Lower lobe of right lung (tissue), 2 donors: ENCODE measurements at regions not wholly inside any gene's neighbourhood (a gene's known extent, or its start where the extent isn't known, plus 50 kb on each side); places are given as distances from the start of the nearest gene placed in this dataset.
A peak's percentile ranks its signal among the peaks of the same experiment; 100 is the strongest.

ENCODE experiments used
- ATAC-seq, 2 donors: fragments of 200-7000 bp; cut with Tn5 transposase; one replicate each; pipeline ENCODE4 v1.9.1; 2020 to 2022; ENCODE audit warnings: mild to moderate bottlenecking in 2 of 2, moderate library complexity in 2 of 2
- DNase-seq: peaks from one replicate; pipeline ENCODE4 v3.0.0-alpha.2; 2020
- H3K27ac ChIP-seq: fragments of 200-600 bp; one replicate; pipeline ENCODE4 v1.8.0; 2022
- H3K27me3 ChIP-seq: fragments of 200-600 bp; one replicate; pipeline ENCODE4 v1.8.0; 2022; ENCODE audit warnings: low read depth
- H3K36me3 ChIP-seq: fragments of 200-600 bp; one replicate; pipeline ENCODE4 v1.8.0; 2022; ENCODE audit warnings: mild to moderate bottlenecking
- H3K4me1 ChIP-seq: fragments of 200-600 bp; one replicate; pipeline ENCODE4 v1.8.0; 2022
- H3K4me3 ChIP-seq: fragments of 200-600 bp; one replicate; pipeline ENCODE4 v1.8.0; 2022; ENCODE audit warnings: mild to moderate bottlenecking
- H3K9me3 ChIP-seq: fragments of 200-600 bp; one replicate; pipeline ENCODE4 v1.8.0; 2022
- intact Hi-C: fragments of 100-400 bp; cut with DNase I; formaldehyde crosslinking; loops from one replicate; pipeline ENCODE4 v1.11.0; 2022
- TF ChIP-seq, protein P1 (sequence below): fragments of 200-600 bp; IDR thresholded peaks from one replicate; pipeline ENCODE4 v1.8.0; 2022; ENCODE audit warnings: antibody characterized with exemption, mild to moderate bottlenecking
- donor health status: DM: no; HTN: yes; CAD: no; lungs with severe emphysema.

- intact Hi-C loops, result loop anchor here (5.0 kb wide), 1 partner anchor 68 kb away; no protein-coding TSS in a partner anchor
- no peak for ATAC-seq
- no peaks in the 10 kb centered on the region for H3K4me1 ChIP-seq
- TF ChIP-seq, protein P1, sequence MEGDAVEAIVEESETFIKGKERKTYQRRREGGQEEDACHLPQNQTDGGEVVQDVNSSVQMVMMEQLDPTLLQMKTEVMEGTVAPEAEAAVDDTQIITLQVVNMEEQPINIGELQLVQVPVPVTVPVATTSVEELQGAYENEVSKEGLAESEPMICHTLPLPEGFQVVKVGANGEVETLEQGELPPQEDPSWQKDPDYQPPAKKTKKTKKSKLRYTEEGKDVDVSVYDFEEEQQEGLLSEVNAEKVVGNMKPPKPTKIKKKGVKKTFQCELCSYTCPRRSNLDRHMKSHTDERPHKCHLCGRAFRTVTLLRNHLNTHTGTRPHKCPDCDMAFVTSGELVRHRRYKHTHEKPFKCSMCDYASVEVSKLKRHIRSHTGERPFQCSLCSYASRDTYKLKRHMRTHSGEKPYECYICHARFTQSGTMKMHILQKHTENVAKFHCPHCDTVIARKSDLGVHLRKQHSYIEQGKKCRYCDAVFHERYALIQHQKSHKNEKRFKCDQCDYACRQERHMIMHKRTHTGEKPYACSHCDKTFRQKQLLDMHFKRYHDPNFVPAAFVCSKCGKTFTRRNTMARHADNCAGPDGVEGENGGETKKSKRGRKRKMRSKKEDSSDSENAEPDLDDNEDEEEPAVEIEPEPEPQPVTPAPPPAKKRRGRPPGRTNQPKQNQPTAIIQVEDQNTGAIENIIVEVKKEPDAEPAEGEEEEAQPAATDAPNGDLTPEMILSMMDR, result no peak
- no peak overlapping the region for H3K4me3 ChIP-seq
- no peaks in the 10 kb centered on the region for H3K27me3 ChIP-seq
- no peak for DNase-seq
- H3K36me3 ChIP-seq, result no peaks in the 10 kb centered on the region
- H3K9me3 ChIP-seq, result no peaks in the 10 kb centered on the region
- no peak overlapping the region for H3K27ac ChIP-seq
Observed at GRCh38 chr2:136219963-136220362, 102.0 kb upstream of the CXCR4 start.

DNA sequence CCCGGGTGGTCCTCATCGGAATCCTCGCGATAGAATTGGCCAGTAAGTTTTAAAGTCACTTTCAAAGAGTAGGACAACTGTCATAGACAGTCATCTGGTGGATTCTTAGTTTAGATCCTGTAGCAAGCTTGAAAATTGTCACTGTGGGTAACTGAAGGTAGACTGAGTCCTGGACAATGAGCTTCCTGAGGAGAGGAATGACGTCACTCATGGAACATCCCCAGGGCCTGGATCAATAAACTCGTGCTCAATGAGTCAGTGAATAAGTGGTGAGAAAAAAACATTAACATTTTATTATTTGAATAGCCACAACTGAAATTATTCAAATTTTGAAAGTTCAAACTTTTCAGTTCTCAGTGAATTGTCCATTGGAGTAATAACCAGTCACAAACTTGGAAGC lies 101.4 kb upstream of the CXCR4 start:
- Histone ChIP-seq H3K27ac (no peak overlapping the region), H3K4me3 (no peak overlapping the region), H3K27me3 (no peaks in the 10 kb centered on the region), H3K4me1 (peaks cover 3% of the 10 kb centered on the region), H3K36me3 (no peaks in the 10 kb centered on the region), H3K9me3 (no peaks in the 10 kb centered on the region)
- no peak for ATAC-seq
- intact Hi-C loops, result loop anchor here (5.0 kb wide), 1 partner anchor 67 kb away; no protein-coding TSS in a partner anchor
- no peak for DNase-seq
- TF ChIP-seq, protein P1, result no peak

GRCh38 chr2:136217996-136218395 lies 100.0 kb upstream of the CXCR4 start:
- Histone ChIP-seq H3K27me3 (no peaks in the 10 kb centered on the region), H3K4me1 (peaks cover 12% of the 10 kb centered on the region), H3K9me3 (no peaks in the 10 kb centered on the region), H3K36me3 (no peaks in the 10 kb centered on the region), H3K4me3 (no peak overlapping the region), H3K27ac (no peak overlapping the region)
- no peak for ATAC-seq
- DNase-seq, result no peak
- TF ChIP-seq, protein P1, result no peak
- intact Hi-C loops, result loop anchor here (5.0 kb wide), 1 partner anchor 66 kb away; no protein-coding TSS in a partner anchor

GRCh38 chr2:136215908-136216472 lies 98.0 kb upstream of the CXCR4 start:
- Histone ChIP-seq H3K9me3 (no peaks in the 10 kb centered on the region), H3K27ac (no peak overlapping the region), H3K4me3 (no peak overlapping the region), H3K27me3 (no peaks in the 10 kb centered on the region), H3K36me3 (no peaks in the 10 kb centered on the region), H3K4me1 (peaks cover 12% of the 10 kb centered on the region)
- TF ChIP-seq, protein P1, result no peak
- DNase-seq (no peak), ATAC-seq (peak; percentile 48 to 52)
- intact Hi-C loops, result loop anchor here (5.0 kb wide), 1 partner anchor 64 kb away; no protein-coding TSS in a partner anchor

GRCh38 chr2:136215449-136215848 lies 97.5 kb upstream of the CXCR4 start:
- ATAC-seq (no peak), DNase-seq (no peak)
- TF ChIP-seq, protein P1, result no peak
- H3K27ac ChIP-seq, result no peak overlapping the region
- peaks cover 12% of the 10 kb centered on the region for H3K4me1 ChIP-seq
- no peaks in the 10 kb centered on the region for H3K9me3 ChIP-seq
- intact Hi-C loops, result loop anchor here (5.0 kb wide), 1 partner anchor 63 kb away; no protein-coding TSS in a partner anchor
- no peaks in the 10 kb centered on the region for H3K36me3 ChIP-seq
- H3K27me3 ChIP-seq, result no peaks in the 10 kb centered on the region
- no peak overlapping the region for H3K4me3 ChIP-seq
